Spleen (tissue), 7 donors: ENCODE measurements at regions not wholly inside any gene's neighbourhood (a gene's known extent, or its start where the extent isn't known, plus 50 kb on each side); places are given as distances from the start of the nearest gene placed in this dataset.

ENCODE experiments used
- CTCF ChIP-seq, 11 experiments: fragments of 200-600 bp in 7 of 11; fragments of 450-650 bp in 4 of 11; sonication (generic) in 4 of 11; IDR thresholded peaks in 8 of 11; conservative IDR thresholded peaks in 3 of 11; 1 replicate in 7 of 11; 2 replicates in 4 of 11; pipeline versions ENCODE4 v1.4.0 to v1.8.0; 2016 to 2021; ENCODE audit warnings: antibody characterized with exemption in 11 of 11, inconsistent platforms in 4 of 11, mild to moderate bottlenecking in 1 of 11
- POLR2A ChIP-seq, 3 donors: fragments of 450-650 bp; IDR thresholded peaks; one replicate each; pipeline ENCODE4 v1.5.1; 2017; ENCODE audit warnings: antibody characterized with exemption in 3 of 3, mild to moderate bottlenecking in 1 of 3
- POLR2AphosphoS5 ChIP-seq, 3 donors: sonication (generic); formaldehyde crosslinking; IDR thresholded peaks; one replicate each; pipeline ENCODE4 v1.5.1; 2017; ENCODE audit warnings: antibody characterized with exemption in 3 of 3
- donor health status: DM: no; HTN: no; CAD: no; lungs with moderate emphysema.
- donor health status: DM: no; HTN: no; CAD: no.
- donor health status: DM: no; HTN: no; CAD: no.

GRCh38 chr22:25359601-25360261 lies 140.3 kb downstream of the CRYBB2 start:
- no peak for TF ChIP-seq CTCF (IDR thresholded peaks at IDR 0.05 in 8 of 11, conservative IDR thresholded peaks at IDR 0.05 in 3 of 11)
- TF ChIP-seq POLR2A (IDR thresholded peaks at IDR 0.05) = no peak
- peak in 1 of 3 donors; percentile 21 for TF ChIP-seq POLR2AphosphoS5 (IDR thresholded peaks at IDR 0.05)
